ENCODE measurements at regions not wholly inside any gene's neighbourhood (a gene's known extent, or its start where the extent isn't known, plus 50 kb on each side); places are given as distances from the start of the nearest gene placed in this dataset.
A peak's percentile ranks its signal among the peaks of the same experiment; 100 is the strongest.

DNA sequence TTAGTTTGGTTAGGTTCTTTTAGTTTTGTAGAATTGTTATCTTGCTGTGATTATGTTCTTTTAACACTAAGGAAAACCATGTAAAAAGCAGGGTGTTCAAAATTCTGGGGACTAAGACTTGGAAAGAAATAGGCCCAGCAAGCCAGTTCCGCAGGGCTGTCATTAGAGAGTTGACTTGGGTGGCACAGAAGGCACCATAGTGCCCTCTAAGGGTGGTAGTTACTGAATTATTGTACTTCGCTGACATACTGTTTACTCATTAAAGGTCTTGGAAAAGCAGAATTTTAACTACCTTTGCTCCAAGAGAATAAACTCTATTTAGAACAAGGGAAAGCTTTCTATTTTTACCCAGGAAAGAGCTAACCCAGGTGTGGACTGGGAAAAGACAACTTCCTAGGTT is 86.5 kb downstream of the OTUD1 start:
- no peaks in the 10 kb centered on the region for H4K20me1 ChIP-seq (ENCODE audit: insufficient read depth, low read length)
- no peaks in the 10 kb centered on the region for H3K4me1 ChIP-seq (ENCODE audit: low read length)
- H3K27me3 ChIP-seq (ENCODE audit: low read depth, low read length): no peaks in the 10 kb centered on the region
- H3K27ac ChIP-seq (ENCODE audit: low read length): no peak overlapping the region
- H3K4me3 ChIP-seq (ENCODE audit: low read length): no peak overlapping the region
- no peak overlapping the region for H3K9ac ChIP-seq (ENCODE audit: low read length)
- no peaks in the 10 kb centered on the region for H3K36me3 ChIP-seq (replicated peaks; ENCODE audit: low read depth, low read length)
- no peaks in the 10 kb centered on the region for H3K79me2 ChIP-seq (ENCODE audit: low read length)
- H3K9me3 ChIP-seq (ENCODE audit: insufficient read depth, low read length): no peaks in the 10 kb centered on the region
- no peak overlapping the region for H3K4me2 ChIP-seq (ENCODE audit: low read length)
- TF ChIP-seq EZH2phosphoT487 (IDR thresholded peaks at IDR 0.05; ENCODE audit: low read depth): no peak
- TF ChIP-seq, protein P1, sequence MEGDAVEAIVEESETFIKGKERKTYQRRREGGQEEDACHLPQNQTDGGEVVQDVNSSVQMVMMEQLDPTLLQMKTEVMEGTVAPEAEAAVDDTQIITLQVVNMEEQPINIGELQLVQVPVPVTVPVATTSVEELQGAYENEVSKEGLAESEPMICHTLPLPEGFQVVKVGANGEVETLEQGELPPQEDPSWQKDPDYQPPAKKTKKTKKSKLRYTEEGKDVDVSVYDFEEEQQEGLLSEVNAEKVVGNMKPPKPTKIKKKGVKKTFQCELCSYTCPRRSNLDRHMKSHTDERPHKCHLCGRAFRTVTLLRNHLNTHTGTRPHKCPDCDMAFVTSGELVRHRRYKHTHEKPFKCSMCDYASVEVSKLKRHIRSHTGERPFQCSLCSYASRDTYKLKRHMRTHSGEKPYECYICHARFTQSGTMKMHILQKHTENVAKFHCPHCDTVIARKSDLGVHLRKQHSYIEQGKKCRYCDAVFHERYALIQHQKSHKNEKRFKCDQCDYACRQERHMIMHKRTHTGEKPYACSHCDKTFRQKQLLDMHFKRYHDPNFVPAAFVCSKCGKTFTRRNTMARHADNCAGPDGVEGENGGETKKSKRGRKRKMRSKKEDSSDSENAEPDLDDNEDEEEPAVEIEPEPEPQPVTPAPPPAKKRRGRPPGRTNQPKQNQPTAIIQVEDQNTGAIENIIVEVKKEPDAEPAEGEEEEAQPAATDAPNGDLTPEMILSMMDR (IDR thresholded peaks at IDR 0.05; ENCODE audit: low read depth, low read length): peak; percentile 55
- no peak overlapping the region for H2AFZ ChIP-seq (ENCODE audit: low read depth, low read length)

GRCh38 chr10:23528419-23528818 is 89.5 kb downstream of the OTUD1 start:
- no peak for TF ChIP-seq EZH2phosphoT487 (IDR thresholded peaks at IDR 0.05; ENCODE audit: low read depth)
- TF ChIP-seq, protein P1 (IDR thresholded peaks at IDR 0.05; ENCODE audit: low read depth, low read length): no peak
- no peak overlapping the region for H3K27ac ChIP-seq (ENCODE audit: low read length)
- H3K4me3 ChIP-seq (ENCODE audit: low read length): no peak overlapping the region
- no peaks in the 10 kb centered on the region for H3K9me3 ChIP-seq (ENCODE audit: insufficient read depth, low read length)
- H2AFZ ChIP-seq (ENCODE audit: low read depth, low read length): no peak overlapping the region
- no peak overlapping the region for H3K4me2 ChIP-seq (ENCODE audit: low read length)
- no peak overlapping the region for H3K9ac ChIP-seq (ENCODE audit: low read length)
- H3K36me3 ChIP-seq (replicated peaks; ENCODE audit: low read depth, low read length): no peaks in the 10 kb centered on the region
- H3K4me1 ChIP-seq (ENCODE audit: low read length): no peaks in the 10 kb centered on the region
- H4K20me1 ChIP-seq (ENCODE audit: insufficient read depth, low read length): no peaks in the 10 kb centered on the region
- H3K79me2 ChIP-seq (ENCODE audit: low read length): no peaks in the 10 kb centered on the region
- peaks cover 2% of the 10 kb centered on the region; the same call in 1 of the 2 replicates for H3K27me3 ChIP-seq (ENCODE audit: low read depth, low read length)

DNA sequence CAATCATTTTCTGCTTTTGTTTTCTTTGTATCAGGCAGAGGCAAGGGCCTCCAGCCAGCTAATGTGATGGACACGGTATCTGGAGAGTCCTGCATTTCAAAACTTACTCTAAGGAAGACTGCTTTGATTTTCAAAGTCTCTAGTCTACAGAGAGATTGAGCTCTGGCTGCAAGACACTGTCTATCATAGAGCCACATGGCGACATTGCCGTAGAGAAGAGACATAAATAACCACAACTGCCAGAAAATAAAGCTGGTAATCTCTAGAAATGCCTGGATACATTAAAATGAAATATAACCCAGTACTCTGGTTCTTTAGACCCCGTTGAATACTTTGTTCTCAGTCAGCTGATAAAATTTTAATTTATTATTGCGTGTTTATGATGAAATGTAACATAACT is 90.8 kb downstream of the OTUD1 start:
- Histone ChIP-seq H3K9ac (ENCODE audit: low read length) (no peak overlapping the region), H3K27me3 (ENCODE audit: low read depth, low read length) (peaks cover 2% of the 10 kb centered on the region; the same call in 1 of the 2 replicates), H2AFZ (ENCODE audit: low read depth, low read length) (no peak overlapping the region), H3K4me2 (ENCODE audit: low read length) (no peak overlapping the region), H4K20me1 (ENCODE audit: insufficient read depth, low read length) (no peaks in the 10 kb centered on the region), H3K4me3 (ENCODE audit: low read length) (no peak overlapping the region), H3K79me2 (ENCODE audit: low read length) (no peaks in the 10 kb centered on the region), H3K27ac (ENCODE audit: low read length) (no peak overlapping the region), H3K4me1 (ENCODE audit: low read length) (no peaks in the 10 kb centered on the region), H3K9me3 (ENCODE audit: insufficient read depth, low read length) (no peaks in the 10 kb centered on the region), H3K36me3 (replicated peaks; ENCODE audit: low read depth, low read length) (no peaks in the 10 kb centered on the region)
- TF ChIP-seq, protein P1 (IDR thresholded peaks at IDR 0.05; ENCODE audit: low read depth, low read length): no peak
- TF ChIP-seq EZH2phosphoT487 (IDR thresholded peaks at IDR 0.05; ENCODE audit: low read depth): no peak

DNA sequence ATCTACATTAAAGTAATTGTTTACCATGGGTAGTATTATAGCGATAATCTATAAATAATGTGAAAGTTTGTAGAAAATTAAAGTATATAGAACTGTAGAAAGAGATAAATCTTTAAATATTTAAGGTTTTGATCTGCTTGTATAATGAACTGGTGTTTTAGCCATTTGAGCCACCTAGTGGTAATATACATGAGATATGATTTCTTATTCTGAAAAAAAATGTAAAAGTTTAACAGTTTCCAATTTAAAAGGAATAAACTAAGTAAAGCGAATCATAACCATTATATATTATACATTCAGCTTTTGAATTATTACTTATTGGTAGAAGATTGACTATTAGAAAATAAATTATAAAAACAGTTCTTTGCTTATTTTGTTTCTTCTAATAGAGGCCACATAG is 91.2 kb downstream of the OTUD1 start:
- no peaks in the 10 kb centered on the region for H3K4me1 ChIP-seq (ENCODE audit: low read length)

More for the DNA sequence above, 91.2 kb downstream of the OTUD1 start:
- no peak overlapping the region for H3K4me2 ChIP-seq (ENCODE audit: low read length)
- no peak overlapping the region for H3K9ac ChIP-seq (ENCODE audit: low read length)
- H2AFZ ChIP-seq (ENCODE audit: low read depth, low read length): no peak overlapping the region
- no peak for TF ChIP-seq EZH2phosphoT487 (IDR thresholded peaks at IDR 0.05; ENCODE audit: low read depth)
- TF ChIP-seq, protein P1 (IDR thresholded peaks at IDR 0.05; ENCODE audit: low read depth, low read length): peak; percentile 39; the same call in 1 of the 2 replicates
- no peaks in the 10 kb centered on the region for H3K9me3 ChIP-seq (ENCODE audit: insufficient read depth, low read length)
- H3K27ac ChIP-seq (ENCODE audit: low read length): no peak overlapping the region
- no peak overlapping the region for H3K4me3 ChIP-seq (ENCODE audit: low read length)
- peaks cover 2% of the 10 kb centered on the region; the same call in 1 of the 2 replicates for H3K27me3 ChIP-seq (ENCODE audit: low read depth, low read length)
- H4K20me1 ChIP-seq (ENCODE audit: insufficient read depth, low read length): no peaks in the 10 kb centered on the region
- H3K36me3 ChIP-seq (replicated peaks; ENCODE audit: low read depth, low read length): no peaks in the 10 kb centered on the region
- no peaks in the 10 kb centered on the region for H3K79me2 ChIP-seq (ENCODE audit: low read length)
